GM12878 (cell line): ENCODE measurements at regions not wholly inside any gene's neighbourhood (a gene's known extent, or its start where the extent isn't known, plus 50 kb on each side); places are given as distances from the start of the nearest gene placed in this dataset.

ENCODE experiments used
- ATAC-seq: fragments of 200-7000 bp; cut with Tn5 transposase; 3 replicates; pipeline ENCODE4 v1.9.1; 2020; ENCODE audit warnings: mild to moderate bottlenecking, moderate library complexity
- BruUV-seq: library from RNA; stranded (reverse); fragments of 400-500 nt; replicated peaks from 2 replicates; lab custom pipeline; 2021; lab: Mats Ljungman, UMichigan
- CTCF ChIA-PET: fragments of 300-600 bp; sonication (Branson Sonifier 250); formaldehyde crosslinking; extraction: SDS; loops from one replicate; lab custom pipeline; 2021; ENCODE audit warnings: inconsistent platforms; lab: Yijun Ruan, JAX
- POLR2A ChIA-PET: fragments of 350-600 bp; formaldehyde crosslinking; extraction: SDS; loops from one replicate; lab custom pipeline; 2021; ENCODE audit warnings: inconsistent platforms; lab: Charles Lee
- RAD21 ChIA-PET: fragments of 300-600 bp; sonication (Branson Sonifier 250); formaldehyde crosslinking; loops from one replicate; lab custom pipeline; 2023; ENCODE audit warnings: antibody characterized with exemption; ENCODE audit not compliant: unreplicated experiment; lab: Charles Lee
- SMC1A ChIA-PET: fragments of 300-600 bp; sonication (Branson Sonifier 250); formaldehyde crosslinking; loops from one replicate; lab custom pipeline; 2023; ENCODE audit not compliant: unreplicated experiment, uncharacterized antibody; lab: Charles Lee
- DNase-seq: peaks from one replicate; pipeline ENCODE4 v3.0.0-alpha.2; 2011; ENCODE audit warnings: low read depth, low spot score
- FAIRE-seq: peaks from 3 replicates; lab custom pipeline; 2011; peaks lifted over from hg19 to GRCh38; lab: Jason Lieb, UNC
- H2AFZ ChIP-seq: 2 replicates; pipeline ENCODE4 v1.6.0; 2011; ENCODE audit warnings: low read depth, low read length, control low read depth; ENCODE audit not compliant: control insufficient read depth
- H3K27ac ChIP-seq: 2 replicates; pipeline ENCODE4 v1.5.1; 2011; ENCODE audit warnings: control low read depth; ENCODE audit not compliant: control insufficient read depth, insufficient read depth
- H3K27me3 ChIP-seq, 2 experiments: replicated peaks in 1 of 2; 2 replicates each; pipeline versions ENCODE4 v1.6.0 to v1.6.1; 2011; ENCODE audit warnings: low read length in 1 of 2; ENCODE audit not compliant: control insufficient read depth in 2 of 2, insufficient read depth in 2 of 2
- H3K36me3 ChIP-seq, 2 experiments: 2 replicates each; pipeline ENCODE4 v1.5.1; 2011; ENCODE audit warnings: low read length in 1 of 2; ENCODE audit not compliant: control insufficient read depth in 2 of 2, insufficient read depth in 2 of 2
- H3K4me1 ChIP-seq: 2 replicates; pipeline ENCODE4 v1.6.1; 2011; ENCODE audit warnings: mild to moderate bottlenecking, low read length, moderate library complexity, mixed read lengths; ENCODE audit not compliant: control insufficient read depth, insufficient read depth
- H3K4me2 ChIP-seq: 2 replicates; pipeline ENCODE4 v1.6.0; 2011; ENCODE audit warnings: control low read depth; ENCODE audit not compliant: control insufficient read depth, insufficient read depth
- H3K4me3 ChIP-seq: fragments of 200-600 bp; sonication (generic); 2 replicates; pipeline ENCODE4 v1.5.1; 2016
- H3K79me2 ChIP-seq: 2 replicates; pipeline ENCODE4 v1.6.0; 2011; ENCODE audit warnings: low read length; ENCODE audit not compliant: control insufficient read depth, insufficient read depth
- H3K9ac ChIP-seq: 2 replicates; pipeline ENCODE4 v1.8.0; 2011; ENCODE audit warnings: low read length, control low read depth, mixed read lengths; ENCODE audit not compliant: control insufficient read depth, insufficient read depth
- H3K9me3 ChIP-seq: replicated peaks from 3 replicates; pipeline ENCODE4 v1.5.1; 2011; ENCODE audit warnings: mild to moderate bottlenecking, low read length; ENCODE audit not compliant: control insufficient read depth, insufficient read depth
- H4K20me1 ChIP-seq: 2 replicates; pipeline ENCODE4 v1.6.0; 2011; ENCODE audit not compliant: control insufficient read depth, insufficient read depth
- ATF2 ChIP-seq: IDR thresholded peaks from 2 replicates; pipeline ENCODE4 v1.6.1; 2012; ENCODE audit warnings: low read length, inconsistent platforms
- ATF3 ChIP-seq: IDR thresholded peaks from 2 replicates; pipeline ENCODE4 v1.6.1; 2011; ENCODE audit warnings: low read depth, mild to moderate bottlenecking, low read length, moderate library complexity, borderline replicate concordance; ENCODE audit errors: extremely low read depth
- ATF7 ChIP-seq: fragments of 450-650 bp; IDR thresholded peaks from 2 replicates; pipeline ENCODE4 v1.6.1; 2016; ENCODE audit warnings: low read depth, mild to moderate bottlenecking
- BCL11A ChIP-seq: IDR thresholded peaks from 2 replicates; pipeline ENCODE4 v1.6.1; 2011; ENCODE audit warnings: low read depth, low read length
- CHD1 ChIP-seq: IDR thresholded peaks from 2 replicates; pipeline ENCODE4 v1.6.1; 2012; ENCODE audit warnings: low read depth, low read length, improper control_type of control experiment
- E2F4 ChIP-seq: IDR thresholded peaks from 2 replicates; pipeline ENCODE4 v1.6.1; 2012; ENCODE audit warnings: low read depth, low read length, improper control_type of control experiment
- ESRRA ChIP-seq: IDR thresholded peaks from 2 replicates; pipeline ENCODE4 v1.6.1; 2012; ENCODE audit warnings: mild to moderate bottlenecking, low read length, improper control_type of control experiment
- FOXK2 ChIP-seq: fragments of 450-650 bp; IDR thresholded peaks from 2 replicates; pipeline ENCODE4 v1.6.1; 2017; ENCODE audit warnings: mild to moderate bottlenecking, moderate library complexity
- MEF2A ChIP-seq: IDR thresholded peaks from 2 replicates; pipeline ENCODE4 v1.6.1; 2011; ENCODE audit warnings: low read depth, mild to moderate bottlenecking, low read length, moderate library complexity; ENCODE audit not compliant: insufficient read depth
- NRF1 ChIP-seq: conservative IDR thresholded peaks from 2 replicates; pipeline ENCODE4 v1.6.1; 2011; ENCODE audit warnings: mild to moderate bottlenecking, low read depth, low read length, improper control_type of control experiment
- PKNOX1 ChIP-seq: fragments of 450-650 bp; IDR thresholded peaks from 2 replicates; pipeline ENCODE4 v1.6.1; 2016; ENCODE audit warnings: mild to moderate bottlenecking
- POLR2A ChIP-seq: IDR thresholded peaks from 2 replicates; pipeline ENCODE4 v1.6.1; 2011; ENCODE audit warnings: low read depth, mild to moderate bottlenecking, low read length
- RFX5 ChIP-seq: IDR thresholded peaks from 2 replicates; pipeline ENCODE4 v1.6.1; 2011; ENCODE audit warnings: low read depth, low read length, improper control_type of control experiment
- USF1 ChIP-seq: IDR thresholded peaks from 2 replicates; pipeline ENCODE4 v1.6.1; 2011; ENCODE audit warnings: borderline replicate concordance, low read depth, mild to moderate bottlenecking, moderate library complexity, mixed read lengths, low read length; ENCODE audit not compliant: insufficient read depth; ENCODE audit errors: extremely low read length
- ZZZ3 ChIP-seq: IDR thresholded peaks from 2 replicates; pipeline ENCODE4 v1.6.1; 2011; ENCODE audit warnings: low read depth; ENCODE audit not compliant: control insufficient read depth, insufficient read length
- WGBS: methylation state at CpG from one replicate; pipeline ENCODE4 v1.1.6; 2016; ENCODE audit warnings: low lambda C conversion rate; ENCODE audit not compliant: insufficient replicate concordance, insufficient coverage; ENCODE audit errors: missing lambda C conversion rate; 5-methylcytosine and 5-hydroxymethylcytosine counted together
- in situ Hi-C: fragments of 300-500 bp; cut with MboI; formaldehyde crosslinking; loops from 9 replicates; pipeline ENCODE4 v1.14.3; 2018; ENCODE audit warnings: mixed read lengths
- intact Hi-C: fragments of 100-400 bp; cut with micrococcal nuclease; formaldehyde crosslinking; loops from one replicate; pipeline ENCODE4 v1.14.2; 2022; ENCODE audit not compliant: unreplicated experiment

- intact Hi-C loops: no loop called here
- ChIA-PET SMC1A (no interaction called here), POLR2A (no interaction called here), RAD21 (no interaction called here), CTCF (no interaction called here)
- Histone ChIP-seq H3K4me3 (no peak overlapping the region), H3K27ac (no peak overlapping the region), H3K9ac (no peak overlapping the region), H3K79me2 (no peaks in the 10 kb centered on the region), H3K4me2 (no peak overlapping the region), H3K36me3 (no peaks in the 10 kb centered on the region), H4K20me1 (no peaks in the 10 kb centered on the region), H3K9me3 (no peaks in the 10 kb centered on the region), H2AFZ (no peak overlapping the region), H3K4me1 (no peaks in the 10 kb centered on the region), H3K27me3 (no peaks in the 10 kb centered on the region)
- ATAC-seq (no peak), DNase-seq (no peak), FAIRE-seq (no peak)
- in situ Hi-C loops: no loop called here
- BruUV-seq: no TSS peak
- no peak for TF ChIP-seq MEF2A
- TF ChIP-seq BCL11A: no peak
- TF ChIP-seq FOXK2: no peak
- no peak for TF ChIP-seq CHD1
- TF ChIP-seq POLR2A: no peak
- TF ChIP-seq ATF3: no peak
- 36% methylated on average over 3 of the region's 3 CpGs for WGBS
Observed at GRCh38 chr14:85223667-85224066, 306.3 kb upstream of the FLRT2 start.

GRCh38 chr14:85224241-85224640 lies 305.7 kb upstream of the FLRT2 start:
- no peaks in the 10 kb centered on the region for H3K27me3 ChIP-seq
- no peaks in the 10 kb centered on the region for H3K4me1 ChIP-seq
- H3K4me3 ChIP-seq: no peak overlapping the region
- ChIA-PET CTCF (no interaction called here), POLR2A (no interaction called here), RAD21 (no interaction called here), SMC1A (no interaction called here)
- in situ Hi-C loops (no loop called here), intact Hi-C loops (no loop called here)
- no peaks in the 10 kb centered on the region for H3K9me3 ChIP-seq
- H3K79me2 ChIP-seq: no peaks in the 10 kb centered on the region
- H3K36me3 ChIP-seq: no peaks in the 10 kb centered on the region
- H2AFZ ChIP-seq: no peak overlapping the region
- no peak for DNase-seq
- no peak overlapping the region for H3K27ac ChIP-seq
- 63% methylated on average over 3 of the region's 3 CpGs for WGBS
- no peak for ATAC-seq
- FAIRE-seq: no peak
- no TSS peak for BruUV-seq
- H3K4me2 ChIP-seq: no peak overlapping the region
- no peak overlapping the region for H3K9ac ChIP-seq
- no peaks in the 10 kb centered on the region for H4K20me1 ChIP-seq
- no peak for TF ChIP-seq ESRRA
- TF ChIP-seq USF1: no peak
- TF ChIP-seq ZZZ3: no peak
- no peak for TF ChIP-seq PKNOX1
- no peak for TF ChIP-seq ATF2
- no peak for TF ChIP-seq E2F4
- TF ChIP-seq RFX5: no peak
- no peak for TF ChIP-seq NRF1
- no peak for TF ChIP-seq ATF7
